OCI-LY1 (cell line): ENCODE measurements at regions not wholly inside any gene's neighbourhood (a gene's known extent, or its start where the extent isn't known, plus 50 kb on each side); places are given as distances from the start of the nearest gene placed in this dataset.

ENCODE experiments used
- H2AFZ ChIP-seq: fragments of 200-600 bp; sonication (generic), shearing (Covaris generic); 2 replicates; pipeline ENCODE4 v1.6.0; 2014; ENCODE audit warnings: antibody characterized with exemption, mild to moderate bottlenecking, low read length
- H3F3A ChIP-seq: fragments of 200-600 bp; sonication (generic), shearing (Covaris generic); 2 replicates; pipeline ENCODE4 v1.6.0; 2014; ENCODE audit warnings: mild to moderate bottlenecking, antibody characterized with exemption, low read length, moderate library complexity; ENCODE audit not compliant: insufficient read depth
- H3K27ac ChIP-seq: fragments of 200-600 bp; sonication (generic); 2 replicates; pipeline ENCODE4 v1.5.1; 2014; ENCODE audit warnings: low read length, mixed run types, mild to moderate bottlenecking, low read depth; ENCODE audit not compliant: poor library complexity, severe bottlenecking
- H3K27me3 ChIP-seq: fragments of 200-600 bp; sonication (generic); 2 replicates; pipeline ENCODE4 v1.6.0; 2014; ENCODE audit warnings: antibody characterized with exemption, mild to moderate bottlenecking, low read length, moderate library complexity; ENCODE audit not compliant: insufficient read depth
- H3K36me3 ChIP-seq: fragments of 200-600 bp; sonication (generic); 2 replicates; pipeline ENCODE4 v1.6.1; 2014; ENCODE audit warnings: mild to moderate bottlenecking, antibody characterized with exemption, low read length, moderate library complexity, mixed read lengths; ENCODE audit not compliant: insufficient read depth
- H3K4me1 ChIP-seq: fragments of 200-600 bp; sonication (generic); 2 replicates; pipeline ENCODE4 v1.5.1; 2014; ENCODE audit warnings: mild to moderate bottlenecking, low read length, moderate library complexity; ENCODE audit not compliant: insufficient read depth, severe bottlenecking
- H3K4me2 ChIP-seq: fragments of 200-600 bp; sonication (generic), shearing (Covaris generic); 2 replicates; pipeline ENCODE4 v1.6.1; 2014; ENCODE audit warnings: low read length
- H3K4me3 ChIP-seq: fragments of 200-600 bp; sonication (generic); 2 replicates; pipeline ENCODE4 v1.5.1; 2014; ENCODE audit warnings: low read length, low read depth, mild to moderate bottlenecking, mixed read lengths; ENCODE audit not compliant: poor library complexity, severe bottlenecking
- H3K79me2 ChIP-seq: fragments of 200-600 bp; shearing (Covaris generic); 2 replicates; pipeline ENCODE4 v1.6.1; 2016; ENCODE audit warnings: mixed run types, low read length, mixed read lengths; ENCODE audit not compliant: insufficient read depth
- H3K9ac ChIP-seq: fragments of 200-600 bp; sonication (generic), shearing (Covaris generic); 2 replicates; pipeline ENCODE4 v1.6.1; 2014; ENCODE audit warnings: mild to moderate bottlenecking, low read length, mixed read lengths
- H3K9me2 ChIP-seq: fragments of 200-600 bp; sonication (generic), shearing (Covaris generic); 2 replicates; pipeline ENCODE4 v1.6.1; 2014; ENCODE audit warnings: low read depth, mild to moderate bottlenecking, low read length, mixed read lengths
- H3K9me3 ChIP-seq: fragments of 200-600 bp; shearing (Covaris generic); 2 replicates; pipeline ENCODE4 v1.6.1; 2014; ENCODE audit warnings: low read length, mixed read lengths
- H4K20me1 ChIP-seq: fragments of 200-600 bp; sonication (generic), shearing (Covaris generic); 2 replicates; pipeline ENCODE4 v1.6.0; 2016; ENCODE audit warnings: mild to moderate bottlenecking, low read length; ENCODE audit not compliant: insufficient read depth
- CTCF ChIP-seq: fragments of 200-600 bp; sonication (generic), shearing (Covaris generic); IDR thresholded peaks from 2 replicates; pipeline ENCODE4 v1.5.1; 2017; ENCODE audit warnings: mild to moderate bottlenecking, antibody characterized with exemption, low read length, moderate library complexity, mixed read lengths
- EZH2 ChIP-seq: fragments of 200-600 bp; sonication (generic), shearing (Covaris generic); IDR thresholded peaks from 2 replicates; pipeline ENCODE4 v1.8.0; 2017; ENCODE audit warnings: borderline replicate concordance, mixed run types, mild to moderate bottlenecking, antibody characterized with exemption, low read length, moderate library complexity, mixed read lengths

GRCh38 chr13:111461445-111462149 is 141.2 kb downstream of the TEX29 start:
- Histone ChIP-seq H3K4me3 (no peak overlapping the region), H3K36me3 (no peaks in the 10 kb centered on the region), H3K4me1 (no peaks in the 10 kb centered on the region), H3K27ac (no peak overlapping the region), H2AFZ (no peak overlapping the region), H3K9me3 (no peaks in the 10 kb centered on the region), H4K20me1 (no peaks in the 10 kb centered on the region), H3K9me2 (no peaks in the 10 kb centered on the region), H3K27me3 (peaks cover 6% of the 10 kb centered on the region; the same call in 1 of the 2 replicates), H3K9ac (no peak overlapping the region), H3K4me2 (no peak overlapping the region), H3F3A (no peaks in the 10 kb centered on the region), H3K79me2 (no peaks in the 10 kb centered on the region)
- TF ChIP-seq EZH2 (no peak), CTCF (no peak)

GRCh38 chr13:111462221-111462764 is 141.9 kb downstream of the TEX29 start:
- H3K9me2 ChIP-seq: no peaks in the 10 kb centered on the region
- H3K9ac ChIP-seq: no peak overlapping the region
- H2AFZ ChIP-seq: no peak overlapping the region
- no peak for TF ChIP-seq EZH2
- no peak for TF ChIP-seq CTCF
- no peak overlapping the region for H3K27ac ChIP-seq
- no peaks in the 10 kb centered on the region for H3F3A ChIP-seq
- no peaks in the 10 kb centered on the region for H3K9me3 ChIP-seq
- H3K4me3 ChIP-seq: no peak overlapping the region
- no peaks in the 10 kb centered on the region for H3K4me1 ChIP-seq
- no peaks in the 10 kb centered on the region for H4K20me1 ChIP-seq
- H3K4me2 ChIP-seq: no peak overlapping the region
- H3K36me3 ChIP-seq: no peaks in the 10 kb centered on the region
- H3K27me3 ChIP-seq: no peaks in the 10 kb centered on the region
- no peaks in the 10 kb centered on the region for H3K79me2 ChIP-seq

DNA sequence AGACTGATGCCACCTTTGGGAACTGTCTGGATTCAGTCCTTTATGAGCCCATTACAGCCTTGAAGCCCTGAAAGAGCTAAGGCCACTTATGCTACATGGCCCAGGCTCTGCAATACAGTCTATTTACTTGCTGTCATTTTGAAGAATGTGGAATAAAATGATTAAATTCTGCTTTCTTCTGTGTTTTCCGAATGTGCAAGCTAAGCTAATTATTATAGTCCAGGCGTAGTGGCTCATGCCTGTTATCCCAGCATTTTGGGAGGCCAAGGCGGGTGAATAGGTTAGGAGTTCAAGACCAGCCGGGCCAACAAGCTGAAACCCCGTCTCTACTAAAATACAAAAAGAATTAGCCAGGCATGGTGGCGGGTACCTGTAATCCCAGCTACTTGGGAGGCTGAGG is 142.5 kb downstream of the TEX29 start:
- Histone ChIP-seq H3K9me2 (no peaks in the 10 kb centered on the region), H3K79me2 (no peaks in the 10 kb centered on the region), H3K4me3 (no peak overlapping the region), H3K4me2 (no peak overlapping the region), H3K9me3 (no peaks in the 10 kb centered on the region), H4K20me1 (no peaks in the 10 kb centered on the region), H3K36me3 (no peaks in the 10 kb centered on the region), H3K4me1 (no peaks in the 10 kb centered on the region), H2AFZ (no peak overlapping the region), H3F3A (no peaks in the 10 kb centered on the region), H3K27me3 (no peaks in the 10 kb centered on the region), H3K27ac (no peak overlapping the region), H3K9ac (no peak overlapping the region)
- TF ChIP-seq EZH2 (no peak), CTCF (no peak)
